Loucy (cell line): ENCODE measurements at regions not wholly inside any gene's neighbourhood (a gene's known extent, or its start where the extent isn't known, plus 50 kb on each side); places are given as distances from the start of the nearest gene placed in this dataset.

ENCODE experiments used
- EZH2phosphoT487 ChIP-seq: fragments of 200-600 bp; IDR thresholded peaks from 2 replicates; pipeline ENCODE4 v1.6.1; 2018; ENCODE audit warnings: antibody characterized with exemption, mild to moderate bottlenecking, moderate library complexity, borderline replicate concordance
- TF ChIP-seq, protein P1 (sequence below): fragments of 200-600 bp; sonication (generic); conservative IDR thresholded peaks from 2 replicates; pipeline ENCODE4 v1.5.1; 2014; ENCODE audit warnings: mild to moderate bottlenecking, antibody characterized with exemption, low read length

DNA sequence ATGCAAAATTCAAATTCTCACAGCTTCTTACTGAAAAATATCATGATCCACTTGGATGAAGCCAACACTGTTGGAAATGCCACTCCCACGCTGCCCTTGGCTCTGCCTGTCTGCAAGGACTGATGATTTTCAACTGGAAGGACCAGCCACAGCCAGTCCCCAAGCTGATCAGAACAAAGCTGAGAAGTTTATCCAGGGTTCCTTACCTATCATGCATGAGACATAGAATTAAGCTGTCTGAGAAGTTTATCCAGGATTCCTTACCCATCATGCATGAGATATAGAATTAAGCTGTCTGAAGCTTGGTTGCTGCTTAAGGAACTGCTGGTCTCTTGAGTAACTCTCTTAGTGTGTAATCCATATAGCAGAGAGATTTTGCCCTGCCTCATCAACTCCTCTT is 159.8 kb upstream of the TMEM260 start:
- TF ChIP-seq, protein P1, sequence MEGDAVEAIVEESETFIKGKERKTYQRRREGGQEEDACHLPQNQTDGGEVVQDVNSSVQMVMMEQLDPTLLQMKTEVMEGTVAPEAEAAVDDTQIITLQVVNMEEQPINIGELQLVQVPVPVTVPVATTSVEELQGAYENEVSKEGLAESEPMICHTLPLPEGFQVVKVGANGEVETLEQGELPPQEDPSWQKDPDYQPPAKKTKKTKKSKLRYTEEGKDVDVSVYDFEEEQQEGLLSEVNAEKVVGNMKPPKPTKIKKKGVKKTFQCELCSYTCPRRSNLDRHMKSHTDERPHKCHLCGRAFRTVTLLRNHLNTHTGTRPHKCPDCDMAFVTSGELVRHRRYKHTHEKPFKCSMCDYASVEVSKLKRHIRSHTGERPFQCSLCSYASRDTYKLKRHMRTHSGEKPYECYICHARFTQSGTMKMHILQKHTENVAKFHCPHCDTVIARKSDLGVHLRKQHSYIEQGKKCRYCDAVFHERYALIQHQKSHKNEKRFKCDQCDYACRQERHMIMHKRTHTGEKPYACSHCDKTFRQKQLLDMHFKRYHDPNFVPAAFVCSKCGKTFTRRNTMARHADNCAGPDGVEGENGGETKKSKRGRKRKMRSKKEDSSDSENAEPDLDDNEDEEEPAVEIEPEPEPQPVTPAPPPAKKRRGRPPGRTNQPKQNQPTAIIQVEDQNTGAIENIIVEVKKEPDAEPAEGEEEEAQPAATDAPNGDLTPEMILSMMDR: no peak
- no peak for TF ChIP-seq EZH2phosphoT487
